NCI-H2227 treated with DMSO at 0.1 percent for 48 hours (cell line): ENCODE measurements at regions not wholly inside any gene's neighbourhood (a gene's known extent, or its start where the extent isn't known, plus 50 kb on each side); places are given as distances from the start of the nearest gene placed in this dataset.

Experiments
- DNase-seq: peaks from one replicate; lab custom pipeline; 2025; lab: John Stamatoyannopoulos, UW

GRCh38 chr6:56346958-56347357 lies 99.6 kb upstream of the COL21A1 start:
- no peak for DNase-seq

GRCh38 chr6:56345376-56345995 lies 98.1 kb upstream of the COL21A1 start:
- no peak for DNase-seq

GRCh38 chr6:56343295-56343694 lies 95.9 kb upstream of the COL21A1 start:
- no peak for DNase-seq

- no peak for DNase-seq
These were observed 92.1 kb upstream of the COL21A1 start for GRCh38 chr6:56339524-56339923.

GRCh38 chr6:56335726-56336125 lies 88.3 kb upstream of the COL21A1 start:
- DNase-seq, result no peak

- no peak for DNase-seq
These were observed 87.6 kb upstream of the COL21A1 start for GRCh38 chr6:56334937-56335336.

- DNase-seq, result no peak
These were observed 82.1 kb upstream of the COL21A1 start for GRCh38 chr6:56329271-56330050.

GRCh38 chr6:56328728-56329090 lies 81.3 kb upstream of the COL21A1 start:
- DNase-seq, result no peak

GRCh38 chr6:56327946-56328727 lies 80.8 kb upstream of the COL21A1 start:
- no peak for DNase-seq

GRCh38 chr6:56324396-56324795 lies 77.0 kb upstream of the COL21A1 start:
- DNase-seq, result no peak

GRCh38 chr6:56318851-56319250 lies 71.5 kb upstream of the COL21A1 start:
- no peak for DNase-seq

- peak; percentile 19 for DNase-seq
These were observed 67.5 kb upstream of the COL21A1 start for GRCh38 chr6:56314683-56315523.

GRCh38 chr6:56311533-56312448 lies 64.4 kb upstream of the COL21A1 start:
- no peak for DNase-seq

- DNase-seq, result no peak
These were observed 63.7 kb upstream of the COL21A1 start for GRCh38 chr6:56311061-56311460.

- DNase-seq, result no peak
These were observed 62.9 kb upstream of the COL21A1 start for GRCh38 chr6:56310241-56310640.

GRCh38 chr6:56299916-56300315 lies 52.5 kb upstream of the COL21A1 start:
- no peak for DNase-seq

GRCh38 chr6:56297022-56297989 lies 49.9 kb upstream of the COL21A1 start:
- DNase-seq, result no peak
